ENCODE measurements at regions not wholly inside any gene's neighbourhood (a gene's known extent, or its start where the extent isn't known, plus 50 kb on each side); places are given as distances from the start of the nearest gene placed in this dataset.

GRCh38 chr1:209213989-209214388 lies 369.5 kb upstream of the CAMK1G start:
- TF ChIP-seq CTCF (IDR thresholded peaks at IDR 0.05) (no peak), POLR2A (IDR thresholded peaks at IDR 0.05) (no peak), EP300 (IDR thresholded peaks at IDR 0.05) (no peak)
